ENCODE measurements at regions not wholly inside any gene's neighbourhood (a gene's known extent, or its start where the extent isn't known, plus 50 kb on each side); places are given as distances from the start of the nearest gene placed in this dataset.

- no TSS peak for BruUV-seq (replicated peaks)
- Histone ChIP-seq H3K27me3 (ENCODE audit: control insufficient read depth, insufficient read depth, low read length) (no peaks in the 10 kb centered on the region), H3K27ac (ENCODE audit: low read length) (no peak overlapping the region), H3K4me1 (ENCODE audit: control insufficient read depth, insufficient read depth, low read length) (no peaks in the 10 kb centered on the region), H3K36me3 (ENCODE audit: control insufficient read depth, insufficient read depth, low read length) (no peaks in the 10 kb centered on the region), H3K9me3 (ENCODE audit: control insufficient read depth, insufficient read depth, low read depth, low read length) (no peaks in the 10 kb centered on the region), H3K4me3 (ENCODE audit: low read depth in 2 of 2, low read length in 2 of 2) (no peak overlapping the region)
- CTCF ChIA-PET = no interaction called here
- in situ Hi-C loops (cut with HindIII; ENCODE audit: low pct_unique_long_range_greater_than_20kb, low sequenced_read_pairs) (no loop called here), intact Hi-C loops (cut with micrococcal nuclease; ENCODE audit: unreplicated experiment) (no loop called here)
- ATAC-seq (no peak), DNase-seq (ENCODE audit: low read depth, low spot score) (no peak)
- TF ChIP-seq TCF7L2 (IDR thresholded peaks at IDR 0.05; ENCODE audit: low read depth, low read length) (no peak), SIN3A (IDR thresholded peaks at IDR 0.05; ENCODE audit: borderline replicate concordance, insufficient read depth, low read depth, low read length) (no peak), REST (IDR thresholded peaks at IDR 0.05; ENCODE audit: insufficient read depth in 1 of 2, low read depth in 2 of 2, low read length in 1 of 2) (no peak)
- POLR2A ChIA-PET = no interaction called here
Observed at GRCh38 chr12:124122722-124123121, 149.7 kb downstream of the ZNF664 start.

- in situ Hi-C loops (cut with HindIII; ENCODE audit: low pct_unique_long_range_greater_than_20kb, low sequenced_read_pairs) = no loop called here
- CTCF ChIA-PET = no interaction called here
- H3K27ac ChIP-seq (ENCODE audit: low read length) = no peak overlapping the region
Observed at GRCh38 chr12:124123296-124124000, 150.4 kb downstream of the ZNF664 start.

More at GRCh38 chr12:124123296-124124000, 150.4 kb downstream of the ZNF664 start:
- Histone ChIP-seq H3K4me3 (ENCODE audit: low read depth in 2 of 2, low read length in 2 of 2) (no peak overlapping the region), H3K9me3 (ENCODE audit: control insufficient read depth, insufficient read depth, low read depth, low read length) (no peaks in the 10 kb centered on the region), H3K27me3 (ENCODE audit: control insufficient read depth, insufficient read depth, low read length) (no peaks in the 10 kb centered on the region), H3K4me1 (ENCODE audit: control insufficient read depth, insufficient read depth, low read length) (no peaks in the 10 kb centered on the region), H3K36me3 (ENCODE audit: control insufficient read depth, insufficient read depth, low read length) (no peaks in the 10 kb centered on the region)
- POLR2A ChIA-PET = no interaction called here
- TF ChIP-seq POLR2AphosphoS5 (IDR thresholded peaks at IDR 0.05; ENCODE audit: low read depth, low read length) = no peak
- no peak for TF ChIP-seq SIN3A (IDR thresholded peaks at IDR 0.05; ENCODE audit: borderline replicate concordance, insufficient read depth, low read depth, low read length)
- no peak for TF ChIP-seq CTCF (IDR thresholded peaks at IDR 0.05)
- no peak for TF ChIP-seq REST (IDR thresholded peaks at IDR 0.05; ENCODE audit: insufficient read depth in 1 of 2, low read depth in 2 of 2, low read length in 1 of 2)
- TF ChIP-seq TCF7L2 (IDR thresholded peaks at IDR 0.05; ENCODE audit: low read depth, low read length) = no peak
- intact Hi-C loops (cut with micrococcal nuclease; ENCODE audit: unreplicated experiment) = no loop called here
- no peak for DNase-seq (ENCODE audit: low read depth, low spot score)
- BruUV-seq (replicated peaks) = no TSS peak
- ATAC-seq = no peak

Measured in Panc1 (cell line).